Sigmoid colon (tissue), 4 donors: ENCODE measurements at regions not wholly inside any gene's neighbourhood (a gene's known extent, or its start where the extent isn't known, plus 50 kb on each side); places are given as distances from the start of the nearest gene placed in this dataset.

Experiments used
- EP300 ChIP-seq, 4 donors: sonication (generic); formaldehyde crosslinking; IDR thresholded peaks; one replicate each; pipeline ENCODE4 v1.6.1; 2017; ENCODE audit warnings: antibody characterized with exemption in 4 of 4
- POLR2A ChIP-seq, 2 donors: fragments of 450-650 bp; IDR thresholded peaks; one replicate each; pipeline ENCODE4 v1.6.1; 2016; ENCODE audit warnings: antibody characterized with exemption in 2 of 2, mild to moderate bottlenecking in 2 of 2, moderate library complexity in 2 of 2
- TF ChIP-seq, protein P1 (sequence below), 4 experiments: fragments of 450-650 bp in 3 of 4; fragments of 200-600 bp in 1 of 4; IDR thresholded peaks; one replicate each; pipeline ENCODE4 v1.5.1; 2016 to 2019; ENCODE audit warnings: antibody characterized with exemption in 4 of 4, mild to moderate bottlenecking in 3 of 4, moderate library complexity in 2 of 4

- TF ChIP-seq POLR2A (IDR thresholded peaks at IDR 0.05) = no peak
- TF ChIP-seq, protein P1, sequence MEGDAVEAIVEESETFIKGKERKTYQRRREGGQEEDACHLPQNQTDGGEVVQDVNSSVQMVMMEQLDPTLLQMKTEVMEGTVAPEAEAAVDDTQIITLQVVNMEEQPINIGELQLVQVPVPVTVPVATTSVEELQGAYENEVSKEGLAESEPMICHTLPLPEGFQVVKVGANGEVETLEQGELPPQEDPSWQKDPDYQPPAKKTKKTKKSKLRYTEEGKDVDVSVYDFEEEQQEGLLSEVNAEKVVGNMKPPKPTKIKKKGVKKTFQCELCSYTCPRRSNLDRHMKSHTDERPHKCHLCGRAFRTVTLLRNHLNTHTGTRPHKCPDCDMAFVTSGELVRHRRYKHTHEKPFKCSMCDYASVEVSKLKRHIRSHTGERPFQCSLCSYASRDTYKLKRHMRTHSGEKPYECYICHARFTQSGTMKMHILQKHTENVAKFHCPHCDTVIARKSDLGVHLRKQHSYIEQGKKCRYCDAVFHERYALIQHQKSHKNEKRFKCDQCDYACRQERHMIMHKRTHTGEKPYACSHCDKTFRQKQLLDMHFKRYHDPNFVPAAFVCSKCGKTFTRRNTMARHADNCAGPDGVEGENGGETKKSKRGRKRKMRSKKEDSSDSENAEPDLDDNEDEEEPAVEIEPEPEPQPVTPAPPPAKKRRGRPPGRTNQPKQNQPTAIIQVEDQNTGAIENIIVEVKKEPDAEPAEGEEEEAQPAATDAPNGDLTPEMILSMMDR (IDR thresholded peaks at IDR 0.05) = no peak
- TF ChIP-seq EP300 (IDR thresholded peaks at IDR 0.05) = no peak
These were observed 95.9 kb downstream of the KCNF1 start for GRCh38 chr2:11007331-11008264.
